Mesenchymal stem cell (in vitro differentiated cells and primary cell): ENCODE measurements at regions not wholly inside any gene's neighbourhood (a gene's known extent, or its start where the extent isn't known, plus 50 kb on each side); places are given as distances from the start of the nearest gene placed in this dataset.

Experiments used
- DNase-seq: peaks from one replicate; pipeline ENCODE4 v3.0.0-alpha.2; 2013
- H2AFZ ChIP-seq: one replicate; pipeline ENCODE4 v1.6.1; 2013; ENCODE audit warnings: low read depth, mild to moderate bottlenecking, control low read depth, inconsistent platforms, low read length, moderate library complexity
- H2AK5ac ChIP-seq: 2 replicates; pipeline ENCODE4 v1.6.1; 2013; ENCODE audit warnings: low read length, moderate library complexity, mild to moderate bottlenecking, inconsistent platforms; ENCODE audit not compliant: severe bottlenecking
- H2BK120ac ChIP-seq: one replicate; pipeline ENCODE4 v1.6.1; 2013; ENCODE audit warnings: low read depth, mild to moderate bottlenecking, inconsistent platforms, low read length, moderate library complexity
- H2BK12ac ChIP-seq, 2 experiments: one replicate each; pipeline ENCODE4 v1.6.1; 2013; ENCODE audit warnings: inconsistent platforms in 2 of 2, low read length in 2 of 2, mild to moderate bottlenecking in 2 of 2, moderate library complexity in 2 of 2, control low read depth in 1 of 2
- H2BK15ac ChIP-seq: one replicate; pipeline ENCODE4 v1.6.1; 2013; ENCODE audit warnings: mild to moderate bottlenecking, low read depth, inconsistent platforms; ENCODE audit not compliant: poor library complexity, severe bottlenecking
- H2BK5ac ChIP-seq: 2 replicates; pipeline ENCODE4 v1.6.1; 2013; ENCODE audit warnings: low read depth, mild to moderate bottlenecking, low read length, control low read depth, inconsistent platforms; ENCODE audit not compliant: poor library complexity, severe bottlenecking
- H3K14ac ChIP-seq, 2 experiments: one replicate each; pipeline ENCODE4 v1.6.1; 2013; ENCODE audit warnings: inconsistent platforms in 2 of 2, low read length in 2 of 2, control low read depth in 1 of 2, mild to moderate bottlenecking in 1 of 2, moderate library complexity in 1 of 2
- H3K18ac ChIP-seq, 2 experiments: one replicate each; pipeline ENCODE4 v1.6.1; 2013; ENCODE audit warnings: inconsistent platforms in 2 of 2, low read length in 2 of 2, control low read depth in 1 of 2, low read depth in 1 of 2, mild to moderate bottlenecking in 1 of 2
- H3K23ac ChIP-seq, 2 experiments: one replicate each; pipeline ENCODE4 v1.6.1; 2013; ENCODE audit warnings: inconsistent platforms in 2 of 2, low read length in 2 of 2, mild to moderate bottlenecking in 2 of 2, moderate library complexity in 2 of 2, control low read depth in 1 of 2
- H3K27ac ChIP-seq: 2 replicates; pipeline ENCODE4 v1.5.1; 2013; ENCODE audit warnings: mild to moderate bottlenecking, moderate library complexity, low read length, control low read depth, inconsistent platforms; ENCODE audit not compliant: poor library complexity, severe bottlenecking
- H3K27me3 ChIP-seq, 2 experiments: 2 replicates each; pipeline versions ENCODE4 v1.6.1 to v1.7.0; 2013; ENCODE audit warnings: low read length in 2 of 2, mild to moderate bottlenecking in 2 of 2, moderate library complexity in 2 of 2, control low read depth in 1 of 2, inconsistent platforms in 1 of 2; ENCODE audit not compliant: control insufficient read depth in 1 of 2, insufficient read depth in 1 of 2
- H3K36me3 ChIP-seq, 2 experiments: 2 replicates each; pipeline versions ENCODE4 v1.6.1 to v1.7.0; 2013; ENCODE audit warnings: low read length in 2 of 2, control low read depth in 1 of 2, inconsistent platforms in 1 of 2, low read depth in 1 of 2, mild to moderate bottlenecking in 1 of 2; ENCODE audit not compliant: insufficient read depth in 2 of 2, control insufficient read depth in 1 of 2
- H3K4ac ChIP-seq, 2 experiments: one replicate each; pipeline ENCODE4 v1.6.1; 2013; ENCODE audit warnings: inconsistent platforms in 2 of 2, low read length in 2 of 2, mild to moderate bottlenecking in 2 of 2, moderate library complexity in 2 of 2, control low read depth in 1 of 2, low read depth in 1 of 2
- H3K4me1 ChIP-seq: 2 replicates; pipeline ENCODE4 v1.6.1; 2013; ENCODE audit warnings: low read depth, low read length, control low read depth; ENCODE audit not compliant: control insufficient read depth, insufficient read depth
- H3K4me2 ChIP-seq: 2 replicates; pipeline ENCODE4 v1.6.1; 2013; ENCODE audit warnings: low read length, mild to moderate bottlenecking, inconsistent platforms; ENCODE audit not compliant: poor library complexity, severe bottlenecking
- H3K4me3 ChIP-seq, 2 experiments: 2 replicates each; pipeline versions ENCODE4 v1.5.1 to v1.7.0; 2013; ENCODE audit warnings: low read length in 2 of 2, mild to moderate bottlenecking in 2 of 2, control low read depth in 1 of 2, low read depth in 1 of 2; ENCODE audit not compliant: insufficient read depth in 1 of 2
- H3K79me1 ChIP-seq: replicated peaks from 2 replicates; pipeline ENCODE4 v1.6.1; 2013; ENCODE audit warnings: mild to moderate bottlenecking, control low read depth, low read length, inconsistent platforms; ENCODE audit not compliant: poor library complexity, severe bottlenecking
- H3K9ac ChIP-seq: 2 replicates; pipeline ENCODE4 v1.7.0; 2013; ENCODE audit warnings: mild to moderate bottlenecking, low read length, moderate library complexity
- H3K9me3 ChIP-seq: 2 replicates; pipeline ENCODE4 v1.7.0; 2013; ENCODE audit warnings: mild to moderate bottlenecking, low read length; ENCODE audit not compliant: control insufficient read depth
- H4K8ac ChIP-seq: one replicate; pipeline ENCODE4 v1.6.1; 2013; ENCODE audit warnings: inconsistent platforms, mild to moderate bottlenecking, low read length, moderate library complexity
- H4K91ac ChIP-seq: one replicate; pipeline ENCODE4 v1.6.1; 2013; ENCODE audit warnings: mild to moderate bottlenecking, low read length, inconsistent platforms
- WGBS: methylation state at CpG from one replicate; pipeline ENCODE4 v1.1.7; 2013; ENCODE audit warnings: mixed read lengths; 5-methylcytosine and 5-hydroxymethylcytosine counted together

DNA sequence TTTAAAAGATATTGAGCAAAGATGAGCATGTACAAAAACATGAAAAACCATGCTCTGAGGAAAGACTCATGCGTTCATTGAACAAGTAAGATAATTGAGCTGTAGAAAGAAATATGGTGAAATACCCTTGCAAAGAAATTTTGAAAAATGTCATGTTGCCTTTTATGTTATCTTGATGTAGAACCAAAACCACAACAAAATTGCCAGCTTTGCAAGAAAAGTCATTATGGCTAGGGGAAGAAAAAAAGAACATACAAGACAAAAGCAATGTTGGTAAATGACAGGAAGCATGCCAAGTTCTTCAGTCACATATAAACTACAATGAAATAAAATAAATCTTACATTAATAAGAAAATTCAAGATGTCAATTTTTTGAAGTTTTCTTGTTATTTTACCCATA is 368.0 kb downstream of the IRX1 start:
- Histone ChIP-seq H4K91ac (no peak overlapping the region), H3K14ac (no peak overlapping the region), H3K36me3 (no peaks in the 10 kb centered on the region), H2AFZ (no peak overlapping the region), H3K4ac (no peak overlapping the region), H3K4me3 (no peak overlapping the region), H2BK120ac (no peak overlapping the region), H3K27me3 (no peaks in the 10 kb centered on the region), H3K4me1 (no peaks in the 10 kb centered on the region), H3K23ac (no peak overlapping the region), H2BK15ac (no peak overlapping the region), H3K9ac (no peak overlapping the region), H2BK5ac (no peak overlapping the region), H3K18ac (no peak overlapping the region), H3K9me3 (peaks cover 28% of the 10 kb centered on the region), H3K4me2 (no peak overlapping the region), H3K27ac (no peak overlapping the region), H4K8ac (no peak overlapping the region), H2BK12ac (no peak overlapping the region), H3K79me1 (no peaks in the 10 kb centered on the region), H2AK5ac (no peak overlapping the region)
- DNase-seq, result no peak
- WGBS, result 88% methylated on average over 1 of the region's 1 CpG

DNA sequence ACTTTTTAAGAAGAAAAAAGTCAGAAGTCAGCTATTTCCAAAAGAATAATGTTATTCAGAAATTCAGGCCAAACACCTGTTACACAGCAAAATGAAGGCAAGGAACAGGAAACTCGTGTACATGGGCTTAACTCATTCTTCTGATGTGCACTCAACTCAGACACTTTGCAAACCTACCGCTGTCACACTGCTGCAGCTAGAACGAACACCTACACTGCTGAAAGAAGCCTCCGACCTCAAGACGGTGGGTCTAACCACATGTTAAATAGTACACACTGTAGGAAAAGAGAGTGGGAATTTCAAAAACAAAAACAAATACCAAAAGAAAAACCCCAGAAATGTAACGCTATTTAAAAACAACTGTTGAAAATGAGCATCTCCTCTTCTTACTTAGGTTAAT is 384.5 kb downstream of the IRX1 start:
- no peak overlapping the region for H3K27ac ChIP-seq
- H3K4me2 ChIP-seq, result no peak overlapping the region
- no peak overlapping the region for H3K4me3 ChIP-seq
- H3K9me3 ChIP-seq, result peaks cover 31% of the 10 kb centered on the region
- no peaks in the 10 kb centered on the region for H3K4me1 ChIP-seq
- no peaks in the 10 kb centered on the region for H3K27me3 ChIP-seq
- no peak for DNase-seq
- no peak overlapping the region for H3K23ac ChIP-seq
- no peak overlapping the region for H2BK15ac ChIP-seq
- H2BK12ac ChIP-seq, result no peak overlapping the region
- no peak overlapping the region for H4K91ac ChIP-seq
- no peak overlapping the region for H4K8ac ChIP-seq
- H3K79me1 ChIP-seq, result no peaks in the 10 kb centered on the region
- no peak overlapping the region for H2AFZ ChIP-seq
- H3K36me3 ChIP-seq, result no peaks in the 10 kb centered on the region
- no peak overlapping the region for H2BK5ac ChIP-seq
- H3K14ac ChIP-seq, result no peak overlapping the region
- no peak overlapping the region for H3K18ac ChIP-seq
- H3K9ac ChIP-seq, result no peak overlapping the region
- H2AK5ac ChIP-seq, result no peak overlapping the region
- WGBS, result 80% methylated on average over 4 of the region's 6 CpGs
- no peak overlapping the region for H3K4ac ChIP-seq
- no peak overlapping the region for H2BK120ac ChIP-seq

DNA sequence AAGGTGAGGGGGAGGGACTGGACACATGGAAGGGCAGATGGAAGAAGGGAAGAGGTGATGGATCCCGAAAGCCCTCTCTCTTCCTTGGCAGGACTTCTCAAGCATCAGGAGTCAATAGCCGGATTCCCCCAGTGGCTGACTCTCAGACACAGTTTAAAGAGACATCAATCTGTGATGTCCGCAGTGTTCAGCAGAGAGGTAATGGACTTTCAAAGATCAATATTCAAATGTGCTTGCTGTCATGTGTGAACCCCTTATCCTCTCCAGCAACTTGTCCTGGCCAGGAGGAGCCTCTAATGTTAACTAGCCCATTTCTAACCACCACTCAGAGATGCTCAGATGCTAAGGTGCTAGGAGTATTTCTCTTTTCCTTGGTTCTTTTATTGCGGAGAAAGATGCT is 392.2 kb downstream of the IRX1 start:
- H3K9me3 ChIP-seq, result peaks cover 19% of the 10 kb centered on the region
- H2BK12ac ChIP-seq, result no peak overlapping the region
- H4K8ac ChIP-seq, result no peak overlapping the region
- H3K4me1 ChIP-seq, result no peaks in the 10 kb centered on the region
- H3K18ac ChIP-seq, result no peak overlapping the region
- 74% methylated on average over 4 of the region's 4 CpGs for WGBS
- H3K27me3 ChIP-seq, result no peaks in the 10 kb centered on the region
- no peak overlapping the region for H3K23ac ChIP-seq
- no peak for DNase-seq
- H3K14ac ChIP-seq, result no peak overlapping the region
- H2AK5ac ChIP-seq, result no peak overlapping the region
- H3K79me1 ChIP-seq, result no peaks in the 10 kb centered on the region
- H2BK15ac ChIP-seq, result no peak overlapping the region
- H3K27ac ChIP-seq, result no peak overlapping the region
- no peak overlapping the region for H4K91ac ChIP-seq
- H3K4me2 ChIP-seq, result no peak overlapping the region
- H3K36me3 ChIP-seq, result no peaks in the 10 kb centered on the region
- H2BK5ac ChIP-seq, result no peak overlapping the region
- no peak overlapping the region for H2BK120ac ChIP-seq
- H3K4me3 ChIP-seq, result no peak overlapping the region
- H3K4ac ChIP-seq, result no peak overlapping the region
- no peak overlapping the region for H2AFZ ChIP-seq
- no peak overlapping the region for H3K9ac ChIP-seq

GRCh38 chr5:3993856-3994473 is 398.3 kb downstream of the IRX1 start:
- Histone ChIP-seq H2BK12ac (no peak overlapping the region), H2BK15ac (no peak overlapping the region), H2BK5ac (no peak overlapping the region), H3K9ac (no peak overlapping the region), H3K4me2 (no peak overlapping the region), H2BK120ac (no peak overlapping the region), H3K4me3 (no peak overlapping the region), H3K23ac (no peak overlapping the region), H3K18ac (no peak overlapping the region), H2AK5ac (no peak overlapping the region), H4K8ac (no peak overlapping the region), H3K27me3 (no peaks in the 10 kb centered on the region), H3K9me3 (peaks cover 20% of the 10 kb centered on the region), H3K4ac (no peak overlapping the region), H2AFZ (no peak overlapping the region), H3K36me3 (no peaks in the 10 kb centered on the region), H3K4me1 (no peaks in the 10 kb centered on the region), H4K91ac (no peak overlapping the region), H3K27ac (no peak overlapping the region), H3K14ac (no peak overlapping the region), H3K79me1 (no peaks in the 10 kb centered on the region)
- 68% methylated on average over 10 of the region's 14 CpGs for WGBS
- DNase-seq, result no peak
